ENCODE measurements at regions not wholly inside any gene's neighbourhood (a gene's known extent, or its start where the extent isn't known, plus 50 kb on each side); places are given as distances from the start of the nearest gene placed in this dataset.

- no peak for TF ChIP-seq TAF1 (IDR thresholded peaks at IDR 0.05; ENCODE audit: borderline replicate concordance, insufficient read depth, low read length)
- no peak for TF ChIP-seq REST (IDR thresholded peaks at IDR 0.05; ENCODE audit: insufficient read depth in 1 of 2, low read depth in 2 of 2, low read length in 2 of 2)
- no peak for TF ChIP-seq POLR2AphosphoS5 (IDR thresholded peaks at IDR 0.05; ENCODE audit: low read depth, low read length)
- no peak for TF ChIP-seq FOXP2 (optimal IDR thresholded peaks at IDR 0.05; ENCODE audit: borderline replicate concordance, extremely low read depth, extremely low read length, insufficient read depth)
- TF ChIP-seq SIN3A (IDR thresholded peaks at IDR 0.05; ENCODE audit: borderline replicate concordance, insufficient read depth, low read length), result no peak
Measured at GRCh38 chr2:43092520-43093179, 133.8 kb downstream of the ZFP36L2 start.

GRCh38 chr2:43090317-43090716, 136.1 kb downstream of the ZFP36L2 start:
- TF ChIP-seq SIN3A (IDR thresholded peaks at IDR 0.05; ENCODE audit: borderline replicate concordance, insufficient read depth, low read length), result no peak
- TF ChIP-seq REST (IDR thresholded peaks at IDR 0.05; ENCODE audit: insufficient read depth in 1 of 2, low read depth in 2 of 2, low read length in 2 of 2), result no peak
- TF ChIP-seq POLR2AphosphoS5 (IDR thresholded peaks at IDR 0.05; ENCODE audit: low read depth, low read length), result no peak
- TF ChIP-seq FOXP2 (optimal IDR thresholded peaks at IDR 0.05; ENCODE audit: borderline replicate concordance, extremely low read depth, extremely low read length, insufficient read depth), result no peak
- no peak for TF ChIP-seq TAF1 (IDR thresholded peaks at IDR 0.05; ENCODE audit: borderline replicate concordance, insufficient read depth, low read length)

- TF ChIP-seq REST (IDR thresholded peaks at IDR 0.05; ENCODE audit: insufficient read depth in 1 of 2, low read depth in 2 of 2, low read length in 2 of 2), result no peak
- TF ChIP-seq FOXP2 (optimal IDR thresholded peaks at IDR 0.05; ENCODE audit: borderline replicate concordance, extremely low read depth, extremely low read length, insufficient read depth), result no peak
- TF ChIP-seq SIN3A (IDR thresholded peaks at IDR 0.05; ENCODE audit: borderline replicate concordance, insufficient read depth, low read length), result no peak
- no peak for TF ChIP-seq TAF1 (IDR thresholded peaks at IDR 0.05; ENCODE audit: borderline replicate concordance, insufficient read depth, low read length)
- TF ChIP-seq POLR2AphosphoS5 (IDR thresholded peaks at IDR 0.05; ENCODE audit: low read depth, low read length), result no peak
Measured at GRCh38 chr2:43088143-43089073, 138.0 kb downstream of the ZFP36L2 start.

- TF ChIP-seq SIN3A (IDR thresholded peaks at IDR 0.05; ENCODE audit: borderline replicate concordance, insufficient read depth, low read length) (no peak), POLR2AphosphoS5 (IDR thresholded peaks at IDR 0.05; ENCODE audit: low read depth, low read length) (no peak), TAF1 (IDR thresholded peaks at IDR 0.05; ENCODE audit: borderline replicate concordance, insufficient read depth, low read length) (no peak), FOXP2 (optimal IDR thresholded peaks at IDR 0.05; ENCODE audit: borderline replicate concordance, extremely low read depth, extremely low read length, insufficient read depth) (no peak), REST (IDR thresholded peaks at IDR 0.05; ENCODE audit: insufficient read depth in 1 of 2, low read depth in 2 of 2, low read length in 2 of 2) (no peak)
Measured at GRCh38 chr2:43087413-43087812, 139.0 kb downstream of the ZFP36L2 start.

Measured in PFSK-1 (cell line).